GM12864 (cell line): ENCODE measurements at regions not wholly inside any gene's neighbourhood (a gene's known extent, or its start where the extent isn't known, plus 50 kb on each side); places are given as distances from the start of the nearest gene placed in this dataset.

ENCODE experiments used
- DNase-seq: peaks from one replicate; pipeline ENCODE4 v3.0.0-alpha.2; 2011; ENCODE audit warnings: low read depth
- H3K4me3 ChIP-seq: 2 replicates; pipeline ENCODE4 v1.5.1; 2011; ENCODE audit warnings: mild to moderate bottlenecking, low read depth, low read length, control low read depth
- CTCF ChIP-seq: IDR thresholded peaks from 2 replicates; pipeline ENCODE4 v1.5.1; 2011; ENCODE audit warnings: low read depth, mild to moderate bottlenecking, moderate library complexity, low read length, control low read depth, inconsistent platforms; ENCODE audit errors: missing control alignments

GRCh38 chr12:79522257-79522988 is 168.3 kb downstream of the PAWR start:
- no peak for DNase-seq
- TF ChIP-seq CTCF, result no peak
- H3K4me3 ChIP-seq, result no peak overlapping the region

- no peak for TF ChIP-seq CTCF
- H3K4me3 ChIP-seq, result no peak overlapping the region
- no peak for DNase-seq
Observed at GRCh38 chr12:79521576-79521975, 169.2 kb downstream of the PAWR start.

- TF ChIP-seq CTCF, result no peak
- DNase-seq, result no peak
- H3K4me3 ChIP-seq, result no peak overlapping the region
Observed at GRCh38 chr12:79517363-79517762, 173.4 kb downstream of the PAWR start.

GRCh38 chr12:79515530-79515935 is 175.2 kb downstream of the PAWR start:
- H3K4me3 ChIP-seq, result no peak overlapping the region
- no peak for DNase-seq
- TF ChIP-seq CTCF, result no peak

GRCh38 chr12:79514730-79515529 is 175.8 kb downstream of the PAWR start:
- no peak for DNase-seq
- no peak overlapping the region for H3K4me3 ChIP-seq
- TF ChIP-seq CTCF, result no peak

GRCh38 chr12:79512068-79512467 is 178.7 kb downstream of the PAWR start:
- DNase-seq, result no peak
- TF ChIP-seq CTCF, result peak; percentile 35
- H3K4me3 ChIP-seq, result no peak overlapping the region

- DNase-seq, result no peak
- TF ChIP-seq CTCF, result no peak
- no peak overlapping the region for H3K4me3 ChIP-seq
Observed at GRCh38 chr12:79508622-79509021, 182.1 kb downstream of the PAWR start.
